GM18870 (cell line): ENCODE measurements at regions not wholly inside any gene's neighbourhood (a gene's known extent, or its start where the extent isn't known, plus 50 kb on each side); places are given as distances from the start of the nearest gene placed in this dataset.

ENCODE experiments used
- ATAC-seq: cut with Tn5 transposase; IDR thresholded peaks from one replicate; pipeline ENCODE4 v1.9.1; 2021; ENCODE audit warnings: moderate library complexity; ENCODE audit not compliant: unreplicated experiment

DNA sequence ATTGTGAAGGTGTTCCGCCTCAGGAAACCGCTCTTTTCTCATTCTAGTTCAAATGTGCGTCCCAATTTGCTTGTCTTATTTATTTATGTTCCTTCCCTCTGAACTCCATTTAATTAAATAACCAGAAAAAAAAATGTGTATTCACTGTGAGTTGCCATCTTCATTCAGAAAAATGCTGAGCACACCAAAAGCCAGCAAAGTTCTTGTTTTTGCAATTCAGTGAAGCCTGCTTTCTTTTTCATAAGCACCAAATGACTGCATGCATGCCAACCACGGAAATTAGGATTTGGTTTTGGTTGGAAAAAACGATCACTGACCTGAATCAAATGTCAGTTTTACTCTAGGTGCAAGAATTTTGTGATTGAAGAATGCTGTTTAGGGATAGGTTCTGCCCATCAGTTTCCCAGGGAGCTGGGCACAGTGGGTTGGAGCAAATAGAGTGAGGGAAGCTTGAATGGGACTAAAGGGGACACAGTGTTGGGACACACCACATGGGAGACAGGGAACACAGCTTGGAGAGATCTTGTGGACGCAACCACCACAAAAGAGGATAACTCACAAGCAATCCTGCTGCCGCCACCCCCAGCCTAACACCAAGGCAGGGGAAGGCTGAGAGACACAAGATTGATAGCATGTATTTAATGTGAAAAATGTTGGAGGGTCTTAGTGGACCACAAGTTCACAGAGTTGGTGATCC is 183.4 kb upstream of the GALNT2 start:
- no peak for ATAC-seq

DNA sequence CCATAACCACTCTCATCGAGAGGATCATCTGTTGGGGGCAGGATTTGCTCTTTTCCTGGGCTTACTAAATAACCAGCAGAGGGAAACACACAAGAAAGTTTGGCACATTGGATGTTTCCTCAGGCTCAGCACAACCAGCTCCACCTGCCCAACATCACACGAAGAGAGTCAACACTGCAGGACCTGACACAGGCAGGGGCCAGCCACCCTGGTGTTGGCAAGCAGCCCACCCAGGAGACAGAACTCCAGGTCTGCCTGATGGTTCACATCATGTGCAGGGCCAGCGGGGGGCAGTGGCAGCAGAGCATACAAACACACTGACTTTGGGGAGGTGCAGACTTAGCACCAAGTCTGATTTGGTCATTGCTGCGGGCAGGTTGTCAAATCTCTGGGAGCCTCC is 182.3 kb upstream of the GALNT2 start:
- ATAC-seq, result no peak

GRCh38 chr1:229885568-229886495 is 181.2 kb upstream of the GALNT2 start:
- no peak for ATAC-seq

GRCh38 chr1:229886636-229887035 is 180.4 kb upstream of the GALNT2 start:
- no peak for ATAC-seq

- ATAC-seq, result no peak
These were observed 179.8 kb upstream of the GALNT2 start for GRCh38 chr1:229887043-229887822.

DNA sequence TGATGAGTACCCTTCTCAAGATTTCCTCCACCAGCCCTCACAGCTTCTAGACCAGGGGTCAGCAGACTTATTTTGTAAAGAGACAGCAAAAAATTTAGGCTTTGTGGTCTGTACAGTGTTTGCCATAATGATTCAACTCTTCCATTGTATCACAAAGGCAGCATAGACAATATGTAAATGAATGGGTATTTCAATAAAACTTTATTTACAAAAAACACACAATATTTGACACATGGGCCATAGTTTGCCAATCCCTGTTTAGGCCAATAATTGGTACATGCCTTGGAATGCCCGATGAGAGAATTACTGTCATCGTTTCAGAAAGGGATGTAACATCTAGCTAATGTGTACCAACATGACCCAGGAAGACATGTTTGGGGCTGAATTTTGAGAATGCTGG is 178.9 kb upstream of the GALNT2 start:
- ATAC-seq, result no peak

DNA sequence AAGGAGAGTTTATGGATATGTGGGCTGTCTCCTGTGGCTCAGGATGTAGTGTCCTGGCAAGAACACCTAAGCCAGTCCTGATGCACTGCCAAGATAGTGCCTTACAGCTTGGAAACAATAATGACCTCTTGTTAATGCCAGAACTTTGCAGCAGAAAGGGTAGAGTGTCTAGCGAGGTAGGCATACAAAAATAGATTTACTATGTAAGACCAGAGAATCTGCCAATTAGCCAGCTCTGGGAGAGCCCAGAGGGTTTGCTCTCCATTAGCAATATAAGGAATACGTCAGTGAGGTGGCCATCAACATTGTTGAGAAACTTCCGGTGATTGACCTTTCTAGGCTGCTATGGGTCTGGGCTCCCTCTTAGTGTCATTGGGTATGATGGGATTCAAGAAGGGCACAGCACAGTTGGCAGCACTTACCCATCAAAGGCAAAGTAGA is 178.5 kb upstream of the GALNT2 start:
- no peak for ATAC-seq

DNA sequence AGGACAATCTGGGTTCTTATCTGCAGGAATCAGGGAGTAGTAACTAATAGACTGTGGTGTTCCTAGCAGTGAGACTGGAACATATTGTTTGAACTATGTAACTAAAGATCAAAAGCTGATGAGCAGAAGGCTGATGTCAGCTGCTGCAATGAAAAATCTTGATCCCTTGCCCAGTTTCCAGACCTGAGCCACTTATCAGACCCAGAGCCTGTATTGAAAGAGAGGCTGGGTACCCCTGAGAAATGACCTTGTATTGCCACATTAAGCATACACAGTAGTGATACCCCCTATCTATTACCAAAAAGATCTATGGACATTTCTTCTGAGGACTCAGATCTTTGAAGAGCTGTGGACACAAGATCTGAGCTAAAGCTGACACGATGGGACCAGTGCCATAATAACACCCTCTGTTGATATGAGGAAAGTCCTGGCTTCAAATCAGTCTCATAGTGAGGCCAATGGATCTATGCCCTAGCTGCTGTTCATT is 178.0 kb upstream of the GALNT2 start:
- ATAC-seq, result no peak

- ATAC-seq, result no peak
These were observed 175.8 kb upstream of the GALNT2 start for GRCh38 chr1:229891227-229891626.

DNA sequence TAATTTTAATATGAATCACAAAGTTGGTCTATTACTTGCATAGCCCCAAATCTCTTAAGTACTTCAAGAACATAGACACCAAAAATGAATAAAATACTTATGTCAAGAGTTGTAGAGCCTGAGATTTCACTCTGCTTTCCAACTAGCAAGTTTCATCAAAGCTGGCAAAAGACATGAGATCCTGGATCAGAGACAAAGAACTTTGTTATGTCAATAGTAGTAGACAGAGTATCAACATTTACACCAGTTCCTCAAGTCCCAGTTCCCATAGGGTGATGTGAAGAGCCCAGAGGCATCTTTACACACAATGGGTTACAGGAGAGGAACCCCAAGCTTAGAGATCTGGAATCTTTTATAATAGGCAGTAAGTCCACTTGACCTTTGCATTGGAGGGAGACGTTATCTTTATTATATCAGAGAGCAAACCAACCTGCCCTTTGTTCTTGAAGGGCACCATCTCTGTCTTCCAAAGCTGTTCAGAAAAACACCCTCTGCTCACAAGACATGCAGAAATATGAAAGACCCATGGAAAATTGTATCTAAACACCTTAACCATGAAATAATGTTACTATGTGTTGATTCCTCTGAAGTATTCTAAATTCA is 174.4 kb upstream of the GALNT2 start:
- ATAC-seq, result no peak

DNA sequence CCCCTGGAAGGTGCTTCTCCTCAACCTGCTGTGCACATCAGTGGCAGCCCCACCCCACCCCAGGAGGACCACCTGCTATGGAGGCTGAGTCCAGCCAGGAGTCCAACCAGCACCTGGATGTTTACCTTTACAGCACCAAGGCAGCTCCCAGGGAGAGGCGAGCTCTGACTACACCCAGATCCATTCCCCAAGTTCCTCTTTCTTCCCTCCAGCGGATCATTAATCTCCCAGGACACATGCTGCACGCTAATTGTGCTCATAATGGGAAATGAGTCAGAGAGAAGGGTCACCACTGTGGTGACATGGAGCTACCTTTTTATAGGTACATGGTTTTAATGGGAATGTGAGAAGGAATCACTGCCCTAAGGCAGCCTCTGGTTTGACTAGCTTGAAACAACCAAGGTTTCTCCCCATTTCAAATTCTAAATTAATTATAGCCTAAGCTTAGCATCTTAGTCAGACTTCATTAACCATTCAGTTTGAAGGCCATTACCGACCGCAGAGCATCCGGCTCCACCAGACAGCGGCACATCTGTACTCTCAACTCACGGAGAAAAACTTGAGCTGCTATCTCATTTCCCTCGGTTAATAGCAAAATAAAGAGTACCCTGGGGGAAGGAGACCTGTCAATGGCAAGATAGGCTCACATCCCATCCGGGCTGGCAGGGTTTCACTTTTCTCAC is 173.1 kb upstream of the GALNT2 start:
- no peak for ATAC-seq

- ATAC-seq, result no peak
These were observed 172.5 kb upstream of the GALNT2 start for GRCh38 chr1:229894532-229894931.

DNA sequence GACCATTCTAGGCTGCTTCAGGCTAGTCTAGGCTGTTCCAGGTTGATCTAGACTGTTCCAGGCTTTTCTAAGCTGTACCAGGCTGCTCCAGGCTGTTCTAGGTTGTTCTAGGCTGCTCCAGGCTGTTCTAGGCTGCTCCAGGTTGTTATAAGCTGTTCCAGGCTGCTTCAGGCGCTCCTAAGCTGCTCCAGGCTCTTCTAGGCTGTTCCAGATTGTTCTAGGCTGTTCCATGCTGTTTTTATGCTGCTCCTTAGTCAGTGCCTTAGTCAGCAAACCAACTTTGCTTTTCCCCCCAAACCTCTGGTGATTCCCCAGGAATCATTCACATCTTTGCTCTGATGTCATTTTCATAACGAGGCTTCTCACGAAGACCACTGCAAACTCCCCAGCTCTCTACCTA is 171.4 kb upstream of the GALNT2 start:
- ATAC-seq, result no peak

- ATAC-seq, result no peak
These were observed 170.7 kb upstream of the GALNT2 start for GRCh38 chr1:229896306-229896705.

DNA sequence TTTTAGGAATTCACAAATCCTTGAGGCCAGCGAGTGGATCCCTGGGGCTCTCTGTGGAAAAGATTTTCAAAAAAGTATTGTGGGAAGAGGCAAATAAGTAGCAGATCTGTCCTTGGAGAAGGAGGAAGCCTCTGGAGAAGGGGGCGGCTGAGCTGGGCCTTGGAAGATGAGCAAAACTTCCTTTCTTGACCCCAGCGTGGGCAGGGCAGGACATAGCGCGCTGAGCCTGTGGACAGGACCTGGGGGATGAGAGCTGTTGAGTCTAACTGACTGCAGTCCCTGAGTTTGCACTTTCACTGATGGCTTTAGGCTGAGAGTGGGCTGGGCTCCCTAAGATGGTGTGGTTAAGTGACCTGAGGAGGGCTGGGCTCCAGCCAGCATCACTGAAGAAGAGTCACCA is 170.2 kb upstream of the GALNT2 start:
- no peak for ATAC-seq

GRCh38 chr1:229897501-229897900 is 169.5 kb upstream of the GALNT2 start:
- no peak for ATAC-seq

DNA sequence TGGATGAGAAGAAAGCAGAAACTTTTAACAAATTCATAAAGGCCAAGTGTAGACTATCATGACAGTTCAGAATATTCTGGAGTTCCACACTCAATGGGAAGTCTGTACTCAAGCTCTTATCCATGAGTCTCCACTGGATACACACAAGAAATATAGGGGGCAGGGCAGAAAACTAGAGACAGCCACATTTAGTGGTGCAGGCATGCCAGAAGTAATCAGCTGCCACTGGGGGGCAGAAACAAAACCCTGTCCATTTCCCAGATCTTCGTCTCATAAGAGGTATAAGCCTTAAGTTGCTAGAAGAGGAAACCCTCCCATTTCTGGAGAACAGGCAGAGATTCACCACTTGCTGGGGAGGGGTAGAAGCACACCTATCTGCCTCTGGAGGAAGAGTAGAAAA is 166.8 kb upstream of the GALNT2 start:
- ATAC-seq, result no peak

DNA sequence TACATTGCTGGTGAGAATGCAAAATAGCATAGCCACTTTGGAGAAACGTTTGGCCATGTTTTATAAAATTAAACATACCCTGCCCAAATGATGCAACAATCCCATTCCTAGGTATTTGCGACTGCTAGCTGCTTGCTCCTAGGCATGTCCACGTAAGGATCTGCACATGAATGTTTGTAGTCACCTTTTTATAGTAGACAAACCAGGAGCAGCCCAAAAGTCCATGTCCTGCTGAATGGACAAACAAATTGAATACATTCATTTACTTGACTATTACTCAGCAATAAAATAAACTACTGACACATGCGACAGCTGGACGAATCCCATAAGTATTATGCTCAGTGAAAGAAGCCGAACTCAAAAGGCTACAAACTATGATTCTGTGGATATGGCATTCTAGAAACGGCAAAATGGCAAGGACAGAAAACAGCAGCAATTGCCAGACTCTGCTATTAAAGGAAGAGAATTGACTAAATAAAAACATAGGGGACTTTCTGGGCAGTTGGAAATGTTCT is 161.9 kb upstream of the GALNT2 start:
- ATAC-seq, result no peak

GRCh38 chr1:229905652-229906051 is 161.4 kb upstream of the GALNT2 start:
- ATAC-seq, result no peak
